IPS DF 4.7 (cell line): ENCODE measurements at regions not wholly inside any gene's neighbourhood (a gene's known extent, or its start where the extent isn't known, plus 50 kb on each side); places are given as distances from the start of the nearest gene placed in this dataset.
"Not testable (repeated sequence)": the region's sequence is repeated elsewhere in the genome, so short reads cannot be mapped to it uniquely, and the experiment has no call there.

Experiments
- DNase-seq: peaks from one replicate; pipeline ENCODE4 v3.0.0-alpha.2; 2013; ENCODE audit warnings: low spot score; ENCODE audit errors: extremely low read depth

- DNase-seq: no peak
These were observed 51.0 kb downstream of the POU3F3 start for GRCh38 chr2:104904889-104905288.

GRCh38 chr2:104909317-104909716, 55.4 kb downstream of the POU3F3 start:
- DNase-seq: no peak

GRCh38 chr2:104914509-104914908, 60.6 kb downstream of the POU3F3 start:
- DNase-seq: no peak

- no peak for DNase-seq
These were observed 61.3 kb downstream of the POU3F3 start for GRCh38 chr2:104915107-104915793.

GRCh38 chr2:104919127-104919526, 65.2 kb downstream of the POU3F3 start:
- no peak for DNase-seq

- no peak for DNase-seq
These were observed 69.8 kb downstream of the POU3F3 start for GRCh38 chr2:104923665-104924064.

- DNase-seq: no peak
These were observed 75.7 kb downstream of the POU3F3 start for GRCh38 chr2:104929663-104930062.

- no peak for DNase-seq
These were observed 76.8 kb downstream of the POU3F3 start for GRCh38 chr2:104930732-104931131.

GRCh38 chr2:104932243-104932642, 78.3 kb downstream of the POU3F3 start:
- no peak for DNase-seq

- no peak for DNase-seq
These were observed 79.4 kb downstream of the POU3F3 start for GRCh38 chr2:104933151-104933917.

- DNase-seq: no peak
These were observed 82.6 kb downstream of the POU3F3 start for GRCh38 chr2:104936527-104936926.

- DNase-seq: no peak
These were observed 84.5 kb downstream of the POU3F3 start for GRCh38 chr2:104938231-104938941.

GRCh38 chr2:104939570-104940217, 85.8 kb downstream of the POU3F3 start:
- DNase-seq: no peak

- DNase-seq: peak; percentile 25
These were observed 90.6 kb downstream of the POU3F3 start for GRCh38 chr2:104944495-104944894.

GRCh38 chr2:104945121-104945520, 91.2 kb downstream of the POU3F3 start:
- DNase-seq: no peak

- DNase-seq: no peak
These were observed 92.0 kb downstream of the POU3F3 start for GRCh38 chr2:104945866-104946265.

- DNase-seq: not testable (repeated sequence)
These were observed 90.4 kb upstream of the MRPS9 start for GRCh38 chr2:104947456-104947855.

GRCh38 chr2:104952976-104953375, 84.9 kb upstream of the MRPS9 start:
- DNase-seq: no peak

GRCh38 chr2:104965900-104966299, 72.0 kb upstream of the MRPS9 start:
- DNase-seq: no peak

GRCh38 chr2:104969564-104969963, 68.3 kb upstream of the MRPS9 start:
- DNase-seq: peak; percentile 51

- DNase-seq: no peak
These were observed 62.5 kb upstream of the MRPS9 start for GRCh38 chr2:104975371-104975770.

GRCh38 chr2:104975851-104976250, 62.0 kb upstream of the MRPS9 start:
- DNase-seq: no peak
